ENCODE measurements at regions not wholly inside any gene's neighbourhood (a gene's known extent, or its start where the extent isn't known, plus 50 kb on each side); places are given as distances from the start of the nearest gene placed in this dataset.
"Not testable (repeated sequence)": the region's sequence is repeated elsewhere in the genome, so short reads cannot be mapped to it uniquely, and the experiment has no call there.

- no peak for DNase-seq (ENCODE audit: low read depth)
Observed at GRCh38 chr3:88291486-88291885, 141.7 kb downstream of the C3orf38 start.

- no peak for DNase-seq (ENCODE audit: low read depth)
Observed at GRCh38 chr3:88298189-88298588, 148.4 kb downstream of the C3orf38 start.

- DNase-seq (ENCODE audit: low read depth) = no peak
Observed at GRCh38 chr3:88301273-88301995, 151.7 kb downstream of the C3orf38 start.

GRCh38 chr3:88301996-88302393 is 152.2 kb downstream of the C3orf38 start:
- no peak for DNase-seq (ENCODE audit: low read depth)

GRCh38 chr3:88303331-88303904 is 153.7 kb downstream of the C3orf38 start:
- DNase-seq (ENCODE audit: low read depth) = not testable (repeated sequence)

- no peak for DNase-seq (ENCODE audit: low read depth)
Observed at GRCh38 chr3:88307666-88308065, 157.9 kb downstream of the C3orf38 start.

GRCh38 chr3:88311826-88312225 is 162.1 kb downstream of the C3orf38 start:
- no peak for DNase-seq (ENCODE audit: low read depth)

GRCh38 chr3:88312256-88312655 is 162.5 kb downstream of the C3orf38 start:
- DNase-seq (ENCODE audit: low read depth) = no peak

GRCh38 chr3:88318067-88318466 is 168.3 kb downstream of the C3orf38 start:
- no peak for DNase-seq (ENCODE audit: low read depth)

GRCh38 chr3:88321363-88322050 is 171.7 kb downstream of the C3orf38 start:
- no peak for DNase-seq (ENCODE audit: low read depth)

GRCh38 chr3:88324788-88325187 is 175.0 kb downstream of the C3orf38 start:
- DNase-seq (ENCODE audit: low read depth) = no peak

- DNase-seq (ENCODE audit: low read depth) = no peak
Observed at GRCh38 chr3:88334187-88334868, 184.6 kb downstream of the C3orf38 start.

GRCh38 chr3:88336894-88337293 is 187.1 kb downstream of the C3orf38 start:
- no peak for DNase-seq (ENCODE audit: low read depth)

- no peak for DNase-seq (ENCODE audit: low read depth)
Observed at GRCh38 chr3:88343264-88343663, 193.5 kb downstream of the C3orf38 start.

GRCh38 chr3:88346643-88347042 is 196.9 kb downstream of the C3orf38 start:
- no peak for DNase-seq (ENCODE audit: low read depth)

GRCh38 chr3:88362428-88362827 is 212.7 kb downstream of the C3orf38 start:
- DNase-seq (ENCODE audit: low read depth) = no peak

- no peak for DNase-seq (ENCODE audit: low read depth)
Observed at GRCh38 chr3:88364926-88365325, 215.2 kb downstream of the C3orf38 start.

GRCh38 chr3:88369337-88369736 is 219.6 kb downstream of the C3orf38 start:
- no peak for DNase-seq (ENCODE audit: low read depth)

- DNase-seq (ENCODE audit: low read depth) = no peak
Observed at GRCh38 chr3:88369767-88370166, 220.0 kb downstream of the C3orf38 start.

- DNase-seq (ENCODE audit: low read depth) = no peak
Observed at GRCh38 chr3:88385090-88385489, 235.3 kb downstream of the C3orf38 start.

GRCh38 chr3:88398581-88398980 is 248.8 kb downstream of the C3orf38 start:
- no peak for DNase-seq (ENCODE audit: low read depth)

GRCh38 chr3:88403319-88403718 is 253.6 kb downstream of the C3orf38 start:
- no peak for DNase-seq (ENCODE audit: low read depth)

- no peak for DNase-seq (ENCODE audit: low read depth)
Observed at GRCh38 chr3:88408097-88408496, 258.3 kb downstream of the C3orf38 start.
